ENCODE measurements at regions not wholly inside any gene's neighbourhood (a gene's known extent, or its start where the extent isn't known, plus 50 kb on each side); places are given as distances from the start of the nearest gene placed in this dataset.

- DNase-seq (ENCODE audit: low read depth in 3 of 3), result no peak
These were observed 112.5 kb upstream of the ZNF366 start for GRCh38 chr5:72619677-72620076.

DNA sequence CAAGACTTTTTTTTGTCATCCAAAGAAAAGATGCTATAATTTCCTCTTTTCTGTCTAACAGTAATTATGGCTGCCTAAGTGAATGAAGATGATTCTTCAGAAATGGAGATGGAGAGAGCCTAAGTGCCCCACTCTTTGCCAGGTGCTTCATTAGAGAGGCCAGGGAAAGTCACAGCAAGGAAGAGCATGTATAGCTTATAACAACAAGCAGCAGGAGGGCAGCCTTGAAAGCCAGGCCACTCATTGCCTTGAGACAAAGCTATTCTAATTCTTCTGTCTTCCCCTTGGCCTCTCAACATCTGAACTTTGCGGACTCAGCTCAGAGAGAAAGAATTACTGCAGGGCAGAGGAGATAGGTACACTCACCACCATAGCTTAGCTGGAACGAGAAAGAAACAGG, 112.0 kb upstream of the ZNF366 start:
- no peak for DNase-seq (ENCODE audit: low read depth in 3 of 3)

DNA sequence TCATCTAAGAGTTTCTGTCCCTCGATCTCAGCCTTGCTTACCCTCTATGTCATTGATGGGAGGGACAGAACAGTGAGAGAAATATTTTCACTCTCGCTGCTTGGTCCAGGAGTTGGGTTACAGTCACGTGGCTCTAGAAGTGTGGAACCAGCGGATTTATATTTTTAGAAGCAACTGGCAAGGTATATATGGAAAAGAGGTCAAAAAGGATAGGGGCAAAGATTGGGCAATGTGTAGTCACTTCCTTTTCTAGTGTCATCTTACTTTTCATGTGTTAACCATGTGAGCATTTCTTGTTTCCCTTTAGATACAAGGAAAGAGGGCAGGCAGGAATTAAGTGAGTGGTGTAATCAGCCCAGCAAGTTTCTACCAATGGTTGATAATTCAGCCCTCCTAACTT, 111.5 kb upstream of the ZNF366 start:
- no peak for DNase-seq (ENCODE audit: low read depth in 3 of 3)

- DNase-seq (ENCODE audit: low read depth in 3 of 3), result no peak
These were observed 107.9 kb upstream of the ZNF366 start for GRCh38 chr5:72615061-72615460.

DNA sequence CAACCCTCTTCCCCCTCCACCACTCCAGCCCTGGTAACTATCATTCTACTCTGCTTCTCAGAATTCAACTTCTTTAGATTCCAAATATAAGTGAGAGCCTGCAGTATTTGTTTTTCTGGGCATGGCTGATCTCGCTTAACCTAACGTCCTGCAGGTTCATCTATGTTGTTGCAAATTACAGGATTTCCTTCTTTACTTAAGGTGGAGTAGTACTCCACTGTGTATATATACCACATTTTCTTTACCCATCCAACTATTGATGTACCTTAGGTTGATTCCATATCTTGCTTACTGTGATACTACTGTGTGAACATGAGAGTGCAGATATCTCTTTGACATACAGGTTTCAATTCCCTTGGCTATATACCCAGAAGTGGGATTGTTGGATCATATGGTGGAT, 106.3 kb upstream of the ZNF366 start:
- no peak for DNase-seq (ENCODE audit: low read depth in 3 of 3)

- no peak for DNase-seq (ENCODE audit: low read depth in 3 of 3)
These were observed 105.6 kb upstream of the ZNF366 start for GRCh38 chr5:72612810-72613209.

DNA sequence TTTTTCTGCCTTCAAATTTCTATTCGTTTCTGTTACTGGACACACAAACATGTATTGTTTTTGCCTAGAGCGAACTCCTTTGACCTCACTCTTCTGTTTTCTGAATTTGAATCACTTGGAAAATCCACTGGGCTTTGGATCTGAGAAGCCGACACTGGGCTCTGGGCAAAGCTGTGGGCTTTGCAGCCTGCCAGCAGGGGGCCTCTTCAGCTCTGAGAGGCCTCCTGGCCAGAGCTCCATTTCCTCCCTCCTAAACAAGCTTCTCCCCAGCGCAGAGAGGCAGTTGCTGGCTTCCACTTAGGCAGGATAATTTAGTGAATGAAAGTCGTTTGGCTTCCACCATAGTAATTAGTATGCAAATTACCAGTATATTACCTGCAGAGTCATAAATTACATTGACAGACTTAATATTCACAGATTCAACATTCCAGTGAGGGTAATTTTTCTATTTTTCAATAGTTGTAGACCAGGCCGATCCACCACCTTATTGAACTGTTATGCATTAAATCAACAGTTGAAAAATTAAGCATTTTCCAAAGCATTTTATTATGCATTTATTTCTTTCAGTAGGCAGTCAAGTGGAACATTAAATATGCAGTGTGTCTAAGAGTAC, 104.0 kb upstream of the ZNF366 start:
- peak; percentile 11 to 28 (median 14) for DNase-seq (ENCODE audit: low read depth in 3 of 3)

DNA sequence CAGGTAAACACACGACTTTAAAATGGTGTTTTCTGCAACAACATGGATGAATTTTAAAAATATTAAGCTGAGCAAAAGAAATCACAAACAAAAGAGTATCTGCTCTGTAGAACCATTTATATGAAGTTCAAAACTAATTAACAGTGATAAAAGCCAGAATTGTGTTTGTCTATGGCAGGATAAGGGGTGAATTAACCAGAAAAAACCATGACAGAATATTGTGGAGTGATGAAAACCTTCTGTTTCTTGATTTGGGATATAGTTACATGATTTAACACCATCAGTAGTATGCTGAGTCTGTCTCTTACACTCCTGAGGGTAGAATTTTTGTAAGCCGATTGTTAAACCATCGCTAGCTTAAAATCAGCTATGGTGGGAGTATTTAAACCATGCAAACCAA, 101.7 kb upstream of the ZNF366 start:
- DNase-seq (ENCODE audit: low read depth in 3 of 3), result no peak

DNA sequence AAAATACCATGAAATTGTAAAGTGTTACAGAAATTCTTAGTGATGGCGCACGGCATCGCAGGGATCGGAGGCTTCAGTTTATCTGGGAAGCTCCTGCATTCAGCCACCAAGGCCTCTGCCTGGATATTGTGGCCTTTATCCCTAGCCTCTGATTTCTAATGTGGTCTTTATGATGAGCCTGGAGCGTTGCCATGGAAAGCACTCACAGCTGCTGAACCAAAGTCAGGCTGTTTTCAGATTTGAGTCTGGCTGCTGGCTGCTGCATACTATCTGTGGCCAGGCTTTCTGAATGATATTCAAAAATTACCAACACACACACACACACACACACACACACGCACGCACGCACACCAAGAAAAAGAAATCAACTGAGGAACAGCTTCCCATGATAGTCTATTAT, 101.1 kb upstream of the ZNF366 start:
- DNase-seq (ENCODE audit: low read depth in 3 of 3), result no peak

GRCh38 chr5:72607381-72607780, 100.2 kb upstream of the ZNF366 start:
- DNase-seq (ENCODE audit: low read depth in 3 of 3), result no peak

GRCh38 chr5:72606525-72606924, 99.3 kb upstream of the ZNF366 start:
- no peak for DNase-seq (ENCODE audit: low read depth in 3 of 3)

- DNase-seq (ENCODE audit: low read depth in 3 of 3), result no peak
These were observed 98.4 kb upstream of the ZNF366 start for GRCh38 chr5:72605632-72606031.

GRCh38 chr5:72604798-72605154, 97.6 kb upstream of the ZNF366 start:
- DNase-seq (ENCODE audit: low read depth in 3 of 3), result no peak

DNA sequence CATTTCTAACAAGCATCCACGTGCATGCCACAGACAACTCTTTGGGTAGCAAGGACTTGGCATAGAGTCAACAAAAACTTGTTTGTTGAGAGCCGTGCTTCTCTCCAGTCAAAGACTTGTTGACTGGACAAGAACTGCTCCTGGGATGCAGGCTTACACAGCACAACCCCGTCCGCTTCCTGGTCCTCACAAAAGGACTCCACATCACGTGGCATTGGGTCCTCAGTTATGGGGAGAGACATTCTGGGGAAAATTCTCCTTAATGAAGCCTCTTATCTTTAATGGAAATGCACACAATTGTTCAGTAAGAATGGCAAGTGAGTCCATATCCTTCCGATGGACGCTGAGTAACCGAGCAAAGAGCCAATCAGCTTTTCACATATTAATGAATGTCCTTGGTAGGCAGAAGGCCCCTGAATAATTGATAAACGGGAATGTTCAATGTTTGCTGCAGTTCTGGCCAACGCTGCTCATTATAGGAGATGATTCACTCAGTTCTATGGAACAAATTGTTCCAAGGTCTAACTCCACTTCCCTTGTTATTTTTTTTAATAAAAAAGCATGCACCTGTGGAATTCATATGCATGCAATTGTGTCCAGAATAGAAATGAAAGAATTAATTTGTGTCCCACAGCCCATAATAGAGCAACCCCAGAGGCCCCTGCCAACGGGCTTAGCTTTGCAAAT, 97.0 kb upstream of the ZNF366 start:
- DNase-seq (ENCODE audit: low read depth in 3 of 3), result no peak

GRCh38 chr5:72602696-72603685, 95.8 kb upstream of the ZNF366 start:
- DNase-seq (ENCODE audit: low read depth in 3 of 3), result no peak

DNA sequence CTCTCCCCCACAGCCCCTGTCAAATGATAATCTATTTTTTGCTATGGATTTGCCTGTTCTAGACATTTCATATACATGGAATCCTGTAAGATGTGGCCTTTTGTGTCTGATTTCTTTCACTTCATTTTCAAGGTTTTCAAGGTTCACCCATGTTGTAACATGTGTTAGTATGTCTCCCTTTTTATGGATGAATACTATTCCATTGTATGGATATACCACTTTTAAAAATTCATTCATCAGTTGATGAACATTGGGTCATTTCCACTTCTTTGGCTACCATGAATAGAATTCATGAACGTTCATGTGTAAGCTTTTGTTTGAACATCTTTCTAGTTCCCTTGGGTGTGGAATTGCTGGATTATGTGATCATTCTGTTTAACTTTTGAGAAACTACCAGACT, 94.7 kb upstream of the ZNF366 start:
- no peak for DNase-seq (ENCODE audit: low read depth in 3 of 3)

GRCh38 chr5:72600391-72600981, 93.3 kb upstream of the ZNF366 start:
- no peak for DNase-seq (ENCODE audit: low read depth in 3 of 3)

- DNase-seq (ENCODE audit: low read depth in 3 of 3), result no peak
These were observed 92.5 kb upstream of the ZNF366 start for GRCh38 chr5:72599519-72600370.

DNA sequence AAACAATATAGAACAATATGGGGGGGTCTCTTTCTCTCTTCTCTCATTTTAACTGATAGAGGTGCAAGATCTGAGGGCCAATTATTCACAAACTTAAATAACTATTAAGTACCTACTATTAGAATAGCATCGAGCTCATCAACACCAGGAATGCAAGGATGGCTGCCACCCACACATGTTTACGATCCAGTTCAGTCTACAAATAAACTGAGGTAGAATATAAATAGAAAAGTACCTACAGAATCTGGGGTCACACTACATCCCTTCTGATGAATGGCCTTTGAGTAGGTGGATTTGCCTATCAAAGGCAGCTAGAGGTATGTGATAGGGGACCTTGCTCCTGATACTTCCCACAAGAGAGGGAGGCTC, 91.8 kb upstream of the ZNF366 start:
- DNase-seq (ENCODE audit: low read depth in 3 of 3), result no peak

- no peak for DNase-seq (ENCODE audit: low read depth in 3 of 3)
These were observed 91.3 kb upstream of the ZNF366 start for GRCh38 chr5:72598401-72599064.

DNA sequence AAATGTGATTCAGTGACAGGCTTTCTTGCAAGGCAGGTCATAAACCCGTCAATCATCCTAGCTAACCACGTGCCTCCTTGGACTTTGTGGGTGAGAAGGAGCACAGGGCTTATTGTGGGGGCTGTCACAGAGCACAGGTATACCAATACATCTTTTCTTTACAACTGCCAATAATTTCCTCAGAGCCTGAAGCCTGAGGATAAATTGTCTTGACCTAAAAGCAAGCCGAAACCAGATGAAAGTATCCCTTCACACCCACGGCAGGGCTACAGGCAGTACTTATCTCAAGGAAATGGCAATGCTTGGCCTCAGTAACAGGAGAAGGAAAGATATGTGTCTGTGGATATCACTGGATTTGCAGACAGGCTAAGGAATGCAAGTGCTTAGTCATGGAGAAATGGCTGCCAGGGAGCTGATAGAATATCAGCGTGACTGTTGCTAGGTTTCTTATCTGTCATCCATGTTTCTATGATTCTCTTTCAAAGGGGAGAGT, 90.3 kb upstream of the ZNF366 start:
- DNase-seq (ENCODE audit: low read depth in 3 of 3), result no peak

Measured in stimulated activated CD4-positive, alpha-beta T cell treated with anti-CD3 and anti-CD28 coated beads, TNF-alpha, amount 100 ng/mL, for 48 hours (primary cell).